NCI-H187 (cell line): ENCODE measurements at regions not wholly inside any gene's neighbourhood (a gene's known extent, or its start where the extent isn't known, plus 50 kb on each side); places are given as distances from the start of the nearest gene placed in this dataset.

Experiments used
- DNase-seq, 2 experiments: peaks; one replicate each; lab custom pipeline; 2025; lab: John Stamatoyannopoulos, UW

DNA sequence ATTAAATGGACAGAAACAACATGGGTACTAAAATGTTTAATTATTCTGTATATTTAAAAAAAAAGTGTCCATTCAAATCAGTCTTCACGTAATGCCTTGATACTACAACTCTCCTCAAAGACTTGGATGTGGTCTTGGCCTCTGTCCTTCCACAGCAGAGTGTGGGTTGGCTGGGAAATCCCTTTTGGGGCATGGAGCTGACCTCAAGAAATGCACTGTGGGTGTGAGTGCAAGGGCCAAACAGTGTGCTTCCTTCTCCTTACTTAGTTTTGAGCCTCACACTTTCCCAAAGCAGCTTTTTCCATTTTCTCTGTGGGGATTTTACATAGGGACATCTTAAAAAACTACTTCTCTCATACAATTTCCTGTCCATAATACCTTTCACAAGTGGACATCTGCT lies 607.4 kb downstream of the EFNB2 start:
- DNase-seq: no peak

DNA sequence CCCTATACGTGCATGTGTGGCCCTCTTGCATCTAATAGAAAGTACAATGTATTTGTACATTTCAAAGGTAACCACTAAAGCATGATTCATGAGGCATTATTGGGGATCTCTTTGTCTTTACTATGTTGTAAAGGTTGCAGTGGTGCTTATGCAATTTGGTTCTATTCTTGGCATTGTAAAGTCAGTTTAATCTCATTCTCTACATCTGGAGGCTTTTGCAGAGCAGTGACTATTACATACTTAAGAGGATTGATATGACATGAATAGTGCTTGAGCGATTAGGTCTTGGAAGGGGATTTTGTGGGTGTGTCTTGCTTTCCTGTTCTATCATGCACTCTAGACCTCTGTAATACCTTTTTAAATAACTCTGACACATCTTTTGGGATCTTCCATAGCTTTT lies 610.0 kb downstream of the EFNB2 start:
- DNase-seq: no peak

DNA sequence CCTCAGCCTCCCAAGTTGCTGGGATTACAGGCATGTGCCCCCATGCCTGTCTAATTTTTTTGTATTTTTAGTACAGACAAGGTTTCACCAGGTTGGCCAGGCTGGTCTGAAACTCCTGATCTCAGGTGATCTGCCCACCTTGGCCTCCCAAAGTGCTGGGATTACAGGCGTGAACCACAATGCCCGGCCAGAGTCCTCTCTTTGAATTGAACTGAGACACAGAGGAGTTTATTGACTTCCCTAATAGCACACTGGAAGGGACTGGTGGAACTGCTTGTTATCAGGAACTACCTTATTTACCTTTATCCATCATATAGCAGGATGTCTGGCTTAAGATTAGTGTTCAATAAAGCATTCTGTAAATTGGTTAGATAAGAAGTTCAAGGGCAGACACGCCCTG lies 613.8 kb downstream of the EFNB2 start:
- no peak for DNase-seq

DNA sequence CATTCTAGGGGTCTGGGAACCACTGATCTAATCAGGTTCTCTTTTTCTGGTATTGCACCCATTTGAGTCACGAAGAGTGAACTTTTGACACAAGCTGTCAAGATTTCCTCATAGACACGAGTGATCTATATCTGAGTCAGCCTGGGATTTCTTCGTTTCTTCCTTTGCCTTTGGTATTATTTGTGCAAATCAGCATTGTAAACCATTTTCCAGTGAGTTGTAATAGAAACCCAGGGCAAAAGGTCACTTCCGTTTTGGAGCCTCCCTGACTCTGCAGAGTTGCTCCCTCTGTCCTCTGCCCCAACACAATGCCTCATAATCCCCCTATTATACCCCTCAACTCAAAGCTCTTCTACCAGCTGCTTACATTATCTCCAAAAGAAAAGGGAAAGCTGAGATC lies 615.1 kb downstream of the EFNB2 start:
- no peak for DNase-seq

DNA sequence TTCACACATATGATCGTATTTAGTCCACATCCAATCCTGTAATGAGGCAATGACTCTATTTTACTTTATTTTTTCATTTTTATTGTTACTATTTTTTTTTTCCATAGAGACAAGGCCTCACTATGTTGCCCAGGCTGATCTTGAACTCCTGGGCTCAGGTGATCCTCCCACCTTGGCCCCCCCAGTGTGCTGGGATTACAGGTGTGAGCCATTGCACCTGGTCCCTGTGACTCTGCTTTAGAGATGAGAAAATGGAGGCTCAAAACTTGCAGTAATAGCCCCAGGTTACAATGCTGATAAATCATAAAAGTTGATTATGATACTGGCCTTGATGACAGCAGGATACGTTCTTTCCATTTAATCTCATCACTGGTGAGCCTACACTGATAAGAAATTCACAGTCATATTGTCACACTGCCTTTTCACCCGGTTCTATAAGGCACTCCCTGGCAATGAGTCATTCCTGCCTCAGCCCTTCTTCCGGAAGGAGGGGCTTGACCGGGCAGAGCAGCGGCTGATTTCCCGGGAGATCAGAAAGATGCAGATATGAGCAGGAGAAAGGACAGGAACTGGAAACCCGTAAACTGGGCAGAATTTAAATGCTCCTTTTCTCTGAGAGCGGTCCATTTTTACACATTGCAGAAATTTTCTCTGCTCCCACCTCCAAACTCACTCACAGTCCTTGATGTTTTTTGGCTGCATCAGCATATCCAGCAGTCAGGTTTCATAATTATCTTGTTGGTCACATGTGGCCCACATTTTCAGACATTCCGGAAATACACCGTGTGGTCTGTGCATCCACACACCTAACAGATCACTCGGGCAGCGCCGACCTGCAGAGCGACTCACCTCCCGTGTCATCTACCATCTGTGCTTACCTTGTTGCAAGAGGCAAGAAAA lies 616.4 kb downstream of the EFNB2 start:
- DNase-seq: no peak

DNA sequence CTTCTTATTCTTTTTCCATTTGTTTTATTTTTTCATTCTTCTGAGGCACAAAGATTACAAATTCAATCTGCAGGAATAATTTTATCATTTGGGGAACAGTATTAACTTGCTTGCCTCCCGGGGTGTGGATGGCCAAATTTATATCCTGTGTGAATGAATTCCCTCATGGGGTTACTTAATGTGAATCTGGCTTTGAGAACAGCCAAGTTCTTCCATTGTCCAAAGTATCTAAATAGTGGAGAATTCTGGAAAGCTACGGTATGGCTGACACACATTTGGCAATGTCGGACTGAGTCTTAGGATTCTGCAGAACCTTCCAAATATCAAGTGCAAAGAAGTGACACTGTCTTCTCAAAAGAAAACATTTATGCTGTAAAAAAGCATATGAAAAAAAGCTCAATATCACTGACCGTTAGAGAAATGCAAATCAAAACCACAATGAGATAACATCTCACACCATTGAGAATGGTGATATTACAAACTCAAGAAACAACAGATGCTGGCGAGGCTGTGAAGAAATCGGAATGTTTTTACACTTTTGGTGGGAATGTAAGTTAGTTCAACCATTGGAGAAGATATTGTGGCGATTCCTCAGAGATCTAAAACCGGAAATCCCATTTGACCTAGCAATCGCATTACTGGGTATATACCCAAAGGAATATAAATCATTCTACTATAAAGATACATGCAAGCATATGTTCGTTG lies 620.2 kb downstream of the EFNB2 start:
- no peak for DNase-seq

DNA sequence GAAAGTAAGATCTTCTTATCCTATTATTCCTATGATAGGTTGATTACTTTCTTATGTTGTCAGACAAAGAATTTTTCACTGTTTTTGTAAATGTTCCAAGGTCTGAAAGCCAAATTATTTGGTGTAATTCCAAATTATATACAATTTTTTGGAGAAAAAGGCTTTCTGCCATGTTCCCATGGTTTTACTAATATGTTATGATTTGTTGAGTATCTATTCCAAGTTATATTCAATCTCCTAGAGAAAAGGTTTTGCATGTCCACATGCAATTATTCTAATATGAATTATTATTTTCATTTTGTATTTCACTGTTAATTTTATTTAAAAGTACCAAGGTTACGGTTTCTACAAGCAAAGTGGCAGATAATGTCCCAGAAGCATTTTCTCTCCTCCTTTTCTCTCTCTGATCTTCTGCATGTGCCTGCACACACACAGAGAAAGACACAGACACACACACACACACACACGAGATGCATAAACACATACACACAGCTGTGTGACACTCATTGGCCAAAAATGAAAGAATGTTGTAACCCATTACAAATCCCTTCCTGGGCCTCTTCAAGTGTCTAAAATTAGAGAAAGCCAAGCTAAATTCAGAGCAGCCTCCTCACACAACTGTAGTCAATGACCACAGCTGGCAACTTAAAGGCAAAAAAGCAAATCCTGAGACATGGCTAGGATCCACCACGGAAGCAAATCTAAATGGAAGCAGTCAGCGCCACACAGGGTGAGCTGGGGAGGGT lies 621.0 kb downstream of the EFNB2 start:
- no peak for DNase-seq

DNA sequence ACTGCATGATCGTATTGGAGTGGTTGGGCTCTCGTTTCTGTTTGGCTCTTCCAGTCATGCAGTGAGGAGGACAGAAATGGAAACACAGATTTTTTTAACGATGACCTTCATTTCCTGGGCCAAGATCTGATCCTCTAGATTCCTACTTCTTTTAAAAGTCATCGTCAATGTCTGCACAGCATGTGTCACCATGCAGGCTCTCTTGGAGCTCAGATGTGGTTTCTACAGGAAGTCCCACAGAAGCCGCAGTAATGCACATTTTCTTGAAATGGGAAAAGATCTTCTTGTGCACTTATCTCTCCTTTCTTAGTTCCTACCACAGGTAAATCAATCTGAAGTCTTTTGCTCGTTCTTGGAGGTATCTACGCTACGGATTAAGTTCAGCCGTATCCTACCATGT lies 626.9 kb downstream of the EFNB2 start:
- DNase-seq: no peak

DNA sequence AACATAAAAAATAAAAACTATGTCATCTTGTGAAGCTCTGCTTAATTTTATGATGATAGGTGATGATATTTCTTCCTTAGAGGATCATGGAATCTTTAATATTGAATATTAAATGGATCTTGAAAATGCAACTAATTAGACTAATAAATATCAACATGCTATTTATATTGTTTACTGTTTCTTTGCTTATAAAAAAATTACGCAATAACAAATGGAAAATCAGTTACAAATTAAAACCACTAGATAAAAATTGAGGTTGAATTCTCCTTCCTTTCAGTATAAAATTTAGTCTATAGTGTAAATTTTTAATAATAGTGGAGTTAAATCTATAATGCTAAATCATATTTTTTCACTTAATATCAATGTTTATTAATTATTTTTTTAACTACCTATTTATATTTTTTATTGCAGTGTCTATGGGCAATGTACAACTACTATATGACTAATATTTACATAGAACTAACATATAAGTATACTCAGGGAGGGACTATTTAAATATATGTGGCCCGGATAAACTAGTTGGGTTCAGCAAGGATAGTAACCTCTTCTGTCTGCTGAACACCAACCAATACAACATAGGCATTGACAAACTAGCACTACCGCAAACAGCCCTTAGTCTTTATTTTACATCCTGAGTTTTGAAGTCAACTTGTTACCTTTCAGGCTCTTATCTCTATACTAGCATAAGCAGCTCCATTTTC lies 628.0 kb downstream of the EFNB2 start:
- DNase-seq: no peak

DNA sequence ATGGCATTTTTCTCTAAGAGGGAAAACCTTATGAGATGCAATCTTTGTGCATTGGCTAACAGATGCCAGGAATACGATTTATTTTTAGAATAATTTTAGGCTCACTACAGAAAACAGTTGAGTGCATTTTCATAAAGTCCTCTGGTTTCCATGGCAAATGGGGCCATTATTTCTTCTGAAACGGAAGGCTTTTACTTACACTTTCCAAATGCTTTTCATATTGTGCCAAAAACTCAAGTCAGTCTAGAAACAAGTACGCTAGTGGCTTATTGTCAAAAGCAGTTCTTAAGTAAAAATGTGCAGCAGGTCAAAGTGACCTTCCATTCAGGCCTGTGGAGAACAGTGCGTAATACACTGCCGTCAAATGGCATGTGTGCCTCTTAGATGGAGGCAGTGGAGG lies 628.7 kb downstream of the EFNB2 start:
- DNase-seq: no peak

DNA sequence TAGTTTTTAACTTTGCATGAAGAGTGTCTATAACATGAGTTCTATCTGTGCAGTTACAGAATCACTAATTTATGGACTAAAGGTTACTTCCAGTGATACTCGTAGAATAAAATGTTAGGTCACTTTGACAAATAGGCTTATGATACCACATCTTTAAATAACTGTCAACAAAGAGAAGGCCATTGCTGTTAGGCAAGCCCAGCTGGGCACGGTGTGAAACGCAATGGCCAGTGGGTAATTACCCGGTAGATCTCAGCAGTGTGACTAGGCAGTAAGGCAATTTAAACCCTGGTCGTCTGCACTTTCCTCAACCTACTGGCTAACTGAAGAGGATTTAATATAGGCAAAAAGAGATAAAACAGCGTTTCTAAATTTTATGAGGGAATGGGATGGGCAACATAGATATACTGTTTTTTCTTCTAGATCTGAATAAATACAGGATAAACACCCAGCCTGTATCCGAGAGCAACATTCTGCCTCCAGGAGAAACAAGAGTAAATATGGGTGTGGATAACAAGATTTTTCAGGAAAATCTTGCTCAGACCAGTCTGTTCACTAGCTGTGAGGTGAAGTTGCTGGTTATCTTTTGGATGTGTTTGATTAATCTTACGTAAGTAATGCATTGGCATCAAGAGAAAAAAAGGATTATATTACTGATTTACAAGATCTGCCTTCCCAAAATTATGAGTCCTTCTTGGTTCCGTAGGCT lies 631.3 kb downstream of the EFNB2 start:
- DNase-seq: no peak

DNA sequence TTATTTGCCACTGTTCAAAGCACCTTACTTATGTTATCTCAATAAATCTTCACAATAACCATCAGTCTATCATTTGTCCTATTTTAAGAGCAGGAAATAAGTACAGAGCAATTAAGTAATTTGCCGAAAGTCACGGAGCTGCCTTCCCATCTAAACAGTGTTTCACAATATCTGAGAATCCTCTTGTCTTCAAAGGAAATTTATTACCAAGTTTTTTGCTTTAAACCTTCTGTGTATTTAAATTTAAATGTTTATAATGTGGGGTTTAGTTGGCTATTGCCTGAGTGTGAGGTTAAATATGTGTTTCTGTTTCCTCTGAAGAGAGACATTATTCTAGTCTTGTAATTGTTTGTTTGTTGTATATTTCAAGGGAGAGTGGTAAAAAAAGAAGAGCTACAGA lies 633.1 kb downstream of the EFNB2 start:
- no peak for DNase-seq

DNA sequence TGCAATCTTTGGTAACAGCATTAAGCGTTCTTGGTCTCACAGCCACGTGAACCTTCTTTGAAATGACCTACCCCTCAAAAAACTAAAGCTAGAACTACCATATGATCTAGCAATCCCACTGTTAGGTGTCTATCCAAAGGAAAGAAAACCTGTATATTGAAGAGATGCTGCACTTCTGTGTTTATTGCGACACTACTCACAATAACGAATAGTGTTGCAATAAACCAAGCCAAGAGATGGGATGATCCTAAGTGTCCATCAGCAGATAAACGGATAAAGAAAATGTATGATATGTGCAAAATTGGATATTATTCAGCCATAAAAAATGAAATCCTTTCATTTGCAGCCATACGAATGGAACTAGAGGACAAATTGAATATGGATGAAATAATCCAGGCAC lies 637.9 kb downstream of the EFNB2 start:
- no peak for DNase-seq

DNA sequence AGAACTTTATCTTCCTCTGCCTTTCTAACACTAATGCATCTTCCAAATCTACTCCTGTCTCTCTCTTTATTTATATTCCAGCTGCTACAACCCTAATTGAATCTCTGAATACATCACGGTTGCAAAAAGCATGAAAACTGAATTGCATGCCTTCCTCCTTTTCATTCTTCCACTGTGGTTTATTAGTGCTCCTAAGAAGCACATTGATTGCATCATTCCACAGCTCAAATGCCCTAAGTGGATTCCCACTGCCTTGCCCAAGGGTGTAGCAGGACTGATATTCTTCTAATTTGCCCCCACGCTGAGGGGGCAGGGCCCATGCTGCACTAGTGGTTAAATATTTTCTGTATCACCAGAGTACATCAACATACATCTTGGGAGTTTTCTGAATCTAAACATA lies 640.8 kb downstream of the EFNB2 start:
- DNase-seq: peak in 1 of 2 experiments; percentile 48

DNA sequence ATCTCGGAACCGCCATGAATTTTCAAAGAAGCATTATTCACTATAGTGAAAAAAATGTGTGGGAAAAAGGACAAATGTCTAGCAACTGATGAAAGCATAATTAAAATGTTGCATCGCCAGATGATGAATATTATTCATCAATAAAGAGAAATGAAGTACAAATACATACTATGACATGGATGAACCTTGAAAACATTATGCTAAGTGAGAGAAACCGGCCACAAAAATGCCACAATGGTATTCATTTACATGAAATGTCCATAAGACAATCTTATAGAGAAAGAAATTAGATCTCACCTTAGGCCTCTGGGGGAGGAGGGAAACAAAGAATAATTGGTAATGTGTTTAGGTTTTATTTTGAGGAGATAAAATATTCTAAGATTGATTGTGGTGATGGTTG lies 645.0 kb downstream of the EFNB2 start:
- no peak for DNase-seq

DNA sequence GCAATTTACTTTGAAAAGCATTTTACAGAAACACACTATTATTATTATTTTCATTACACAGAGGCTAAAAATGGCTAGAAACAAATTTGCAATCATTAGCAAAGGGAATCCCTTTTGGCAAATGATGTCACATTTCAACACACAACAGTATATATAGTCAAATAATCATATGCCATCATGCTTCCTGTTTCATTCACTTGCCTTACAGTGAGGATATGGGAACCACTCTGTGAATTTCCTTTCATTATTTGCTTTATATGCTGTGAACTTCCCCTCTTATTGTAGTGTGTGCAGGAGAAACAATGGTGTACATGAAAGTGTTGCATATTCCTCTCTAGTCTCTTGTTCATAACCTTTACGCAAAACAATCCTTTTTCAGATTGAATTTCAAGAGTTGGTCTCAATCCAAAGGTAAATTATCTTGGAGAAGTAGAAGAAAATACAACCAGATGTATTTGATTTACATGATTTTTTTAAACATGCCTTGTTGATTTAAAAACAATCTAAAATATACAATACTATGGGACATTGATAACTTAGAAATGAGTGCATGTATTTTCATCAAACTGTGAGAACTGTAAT lies 657.3 kb downstream of the EFNB2 start:
- DNase-seq: no peak

DNA sequence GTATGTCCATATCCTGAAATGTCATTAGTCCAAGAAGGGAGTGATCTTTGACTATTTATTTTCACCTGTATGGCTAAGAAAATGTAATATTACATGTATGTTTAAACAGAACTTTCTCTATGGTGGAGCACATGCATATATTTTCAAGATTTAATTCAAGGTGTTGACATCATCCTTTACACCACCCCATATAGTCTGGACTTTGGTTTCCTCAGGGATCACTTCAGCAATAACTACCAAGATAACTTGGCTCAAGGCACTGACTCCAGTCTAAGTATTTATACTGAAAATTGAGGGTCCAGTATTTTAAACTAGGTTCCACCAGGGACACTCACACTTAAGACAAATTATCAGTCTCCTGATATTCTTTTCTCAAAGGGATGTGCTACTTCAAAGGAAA lies 660.6 kb downstream of the EFNB2 start:
- DNase-seq: no peak

DNA sequence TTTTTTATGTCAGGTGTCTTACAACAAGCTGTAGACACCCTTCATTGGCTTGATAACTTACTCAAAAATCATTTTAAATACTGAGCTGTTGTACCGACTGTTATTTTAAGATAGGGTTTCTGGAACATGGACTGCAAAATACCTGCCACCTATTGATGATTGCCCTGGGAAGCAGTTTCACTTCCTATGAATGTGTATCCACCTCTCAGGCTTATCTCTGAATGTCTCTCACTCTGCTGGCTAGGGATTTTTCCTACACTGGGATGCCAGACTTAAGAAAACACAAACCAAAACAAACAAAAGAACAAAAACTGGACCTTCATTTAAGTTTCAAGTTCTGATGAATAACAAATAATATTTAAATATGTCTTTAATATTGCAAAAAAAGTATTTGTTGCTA lies 663.7 kb downstream of the EFNB2 start:
- no peak for DNase-seq

DNA sequence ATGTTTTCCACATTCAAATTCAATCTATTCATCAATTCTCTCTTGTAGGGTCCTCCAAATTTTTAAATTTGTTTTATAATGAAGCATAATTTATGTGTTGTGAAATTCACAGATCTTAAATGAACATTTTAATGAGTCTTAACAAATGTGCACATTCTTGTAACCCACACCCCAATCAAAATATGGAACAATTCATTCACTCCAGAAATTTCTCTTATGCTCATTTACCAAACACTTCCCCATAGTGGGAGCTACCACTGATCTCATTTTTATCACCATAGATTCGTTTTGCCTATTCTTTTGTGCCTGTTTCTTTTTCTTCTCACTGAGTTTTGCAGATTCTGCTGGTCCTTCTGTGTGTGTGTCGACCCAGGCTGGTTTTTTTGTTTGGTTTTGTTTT lies 664.1 kb downstream of the EFNB2 start:
- no peak for DNase-seq

DNA sequence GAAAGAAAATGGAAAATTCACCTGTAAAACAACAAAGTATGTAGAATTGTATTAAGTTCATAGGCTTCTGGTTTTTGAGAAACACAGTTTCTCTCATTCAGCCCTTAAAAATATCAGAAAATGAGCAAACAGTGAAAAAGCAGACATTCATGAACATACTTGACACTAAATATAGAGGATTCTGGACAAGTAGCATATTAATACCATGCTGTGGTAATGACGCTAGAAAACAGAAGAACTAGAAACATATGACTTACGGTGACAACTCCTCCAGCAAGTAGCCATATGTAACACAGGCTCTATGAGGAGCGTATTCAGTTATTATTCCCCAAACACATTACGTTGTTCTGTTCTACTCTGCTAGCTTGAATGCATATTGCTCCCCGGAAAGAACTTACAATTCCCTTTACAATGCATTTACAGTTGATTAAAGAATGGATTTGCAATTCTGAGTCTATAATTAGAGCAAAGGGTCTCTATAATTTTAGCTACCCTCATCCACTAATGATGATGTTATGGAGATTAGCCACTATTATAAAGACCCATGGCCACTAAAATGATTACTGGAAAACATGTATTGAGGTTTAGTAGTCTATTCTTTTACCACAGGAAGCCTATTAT lies 672.1 kb downstream of the EFNB2 start:
- DNase-seq: no peak

DNA sequence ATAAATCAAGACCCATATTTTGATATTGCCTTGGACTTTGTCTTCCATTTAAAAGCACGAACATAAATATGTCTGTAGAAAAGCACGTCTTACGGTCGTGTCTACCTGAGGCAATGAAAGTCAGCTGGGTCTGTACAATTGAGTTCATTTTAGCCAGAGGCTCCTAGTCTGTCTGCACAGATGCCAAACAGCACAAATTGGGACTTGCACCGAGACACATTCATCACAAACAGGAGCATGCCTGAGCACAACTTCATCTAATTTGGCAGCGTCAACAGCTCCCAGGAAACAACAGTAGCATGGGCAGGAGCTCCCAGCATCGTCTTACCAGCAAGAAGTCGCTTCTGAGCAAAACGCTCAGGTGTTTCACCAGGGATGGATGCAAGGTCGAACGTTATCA lies 687.0 kb downstream of the EFNB2 start:
- DNase-seq: no peak
